ENCODE measurements at regions not wholly inside any gene's neighbourhood (a gene's known extent, or its start where the extent isn't known, plus 50 kb on each side); places are given as distances from the start of the nearest gene placed in this dataset.

GRCh38 chrX:35722128-35722527 lies 76.0 kb upstream of the MAGEB16 start:
- DNase-seq, result no peak
- intact Hi-C loops (cut with DNase I; ENCODE audit: low total_unique reads), result no loop called here

GRCh38 chrX:35726176-35726575 lies 72.0 kb upstream of the MAGEB16 start:
- TF ChIP-seq CTCF (IDR thresholded peaks at IDR 0.05), result peak in 1 of 7 experiments; percentile 14
- TF ChIP-seq EP300 (IDR thresholded peaks at IDR 0.05), result no peak
- 14 to 34% (median 32%) methylated on average over 2 of the region's 2 CpGs for WGBS, 5 donors
- no peaks in the 10 kb centered on the region for H3K36me3 ChIP-seq
- H3K9me3 ChIP-seq, result peaks cover 0 to 9% (median 0%) of the 10 kb centered on the region in 4 donors
- H3K27ac ChIP-seq, result no peak overlapping the region
- intact Hi-C loops (cut with DNase I; ENCODE audit: low total_unique reads), result no loop called here
- no peaks in the 10 kb centered on the region for H3K27me3 ChIP-seq
- no peak overlapping the region for H3K4me3 ChIP-seq
- H3K4me1 ChIP-seq, result no peaks in the 10 kb centered on the region
- DNase-seq, result peak in 1 of 2 donors; percentile 20

More at GRCh38 chrX:35722128-35722527, 76.0 kb upstream of the MAGEB16 start:
- Histone ChIP-seq H3K36me3 (no peaks in the 10 kb centered on the region), H3K4me1 (no peaks in the 10 kb centered on the region), H3K27ac (no peak overlapping the region), H3K9me3 (no peaks in the 10 kb centered on the region), H3K27me3 (no peaks in the 10 kb centered on the region), H3K4me3 (no peak overlapping the region)
- 66 to 83% (median 77%) methylated on average over 5 of the region's 5 CpGs for WGBS, 5 donors
- no peak for TF ChIP-seq EP300 (IDR thresholded peaks at IDR 0.05)
- TF ChIP-seq POLR2A (IDR thresholded peaks at IDR 0.05), result no peak
- TF ChIP-seq POLR2AphosphoS5 (IDR thresholded peaks at IDR 0.05), result no peak

GRCh38 chrX:35728481-35728880 lies 69.7 kb upstream of the MAGEB16 start:
- Histone ChIP-seq H3K4me1 (no peaks in the 10 kb centered on the region), H3K27me3 (no peaks in the 10 kb centered on the region), H3K27ac (no peak overlapping the region), H3K4me3 (no peak overlapping the region), H3K9me3 (peaks cover 0 to 9% (median 0%) of the 10 kb centered on the region in 4 donors), H3K36me3 (no peaks in the 10 kb centered on the region)
- intact Hi-C loops (cut with DNase I; ENCODE audit: low total_unique reads), result no loop called here
- no peak for DNase-seq
- TF ChIP-seq EP300 (IDR thresholded peaks at IDR 0.05) (no peak), POLR2A (IDR thresholded peaks at IDR 0.05) (no peak), POLR2AphosphoS5 (IDR thresholded peaks at IDR 0.05) (no peak), CTCF (IDR thresholded peaks at IDR 0.05) (no peak)
- 30 to 67% (median 46%) methylated on average over 3 of the region's 3 CpGs for WGBS, 5 donors

- Histone ChIP-seq H3K36me3 (no peaks in the 10 kb centered on the region), H3K9me3 (peaks cover 0 to 9% (median 0%) of the 10 kb centered on the region in 4 donors), H3K4me3 (no peak overlapping the region), H3K27ac (no peak overlapping the region), H3K4me1 (no peaks in the 10 kb centered on the region), H3K27me3 (peaks cover 0 to 7% (median 0%) of the 10 kb centered on the region in 3 donors)
- intact Hi-C loops (cut with DNase I; ENCODE audit: low total_unique reads), result no loop called here
- WGBS, 5 donors, result 88 to 92% (median 91%) methylated on average over 5 to 7 of the region's 7 CpGs
- TF ChIP-seq EP300 (IDR thresholded peaks at IDR 0.05) (no peak), CTCF (IDR thresholded peaks at IDR 0.05) (no peak), POLR2AphosphoS5 (IDR thresholded peaks at IDR 0.05) (no peak), POLR2A (IDR thresholded peaks at IDR 0.05) (no peak)
- DNase-seq, result no peak
Observed at GRCh38 chrX:35733879-35734278, 64.3 kb upstream of the MAGEB16 start.

- no peak overlapping the region for H3K27ac ChIP-seq
- intact Hi-C loops (cut with DNase I; ENCODE audit: low total_unique reads), result no loop called here
- no peak for TF ChIP-seq EP300 (IDR thresholded peaks at IDR 0.05)
- TF ChIP-seq CTCF (IDR thresholded peaks at IDR 0.05), result no peak
- TF ChIP-seq POLR2AphosphoS5 (IDR thresholded peaks at IDR 0.05), result no peak
- no peak for TF ChIP-seq POLR2A (IDR thresholded peaks at IDR 0.05)
- H3K9me3 ChIP-seq, result no peaks in the 10 kb centered on the region
- WGBS, 5 donors, result 62 to 95% (median 93%) methylated on average over 1 of the region's 1 CpG
- H3K27me3 ChIP-seq, result no peaks in the 10 kb centered on the region
- H3K4me3 ChIP-seq, result no peak overlapping the region
- no peaks in the 10 kb centered on the region for H3K4me1 ChIP-seq
- no peak for DNase-seq
- no peaks in the 10 kb centered on the region for H3K36me3 ChIP-seq
Observed at GRCh38 chrX:35741142-35741541, 57.0 kb upstream of the MAGEB16 start.
